Skin epidermis (tissue), 12 donors: ENCODE measurements at regions not wholly inside any gene's neighbourhood (a gene's known extent, or its start where the extent isn't known, plus 50 kb on each side); places are given as distances from the start of the nearest gene placed in this dataset.
"Not testable (repeated sequence)": the region's sequence is repeated elsewhere in the genome, so short reads cannot be mapped to it uniquely, and the experiment has no call there.

Experiments
- H3K27ac ChIP-seq, 21 experiments: fragments of 200-600 bp; sonication (generic) in 11 of 21; one replicate each; pipeline ENCODE4 v1.5.0; 2020; ENCODE audit warnings: mild to moderate bottlenecking in 3 of 21, inconsistent platforms in 2 of 21, moderate library complexity in 2 of 21
- H3K4me3 ChIP-seq, 7 experiments: fragments of 200-600 bp; sonication (generic) in 2 of 7; one replicate each; pipeline ENCODE4 v1.5.0; 2020; ENCODE audit warnings: inconsistent platforms in 2 of 7, mild to moderate bottlenecking in 2 of 7, moderate library complexity in 1 of 7

GRCh38 chr7:104956753-104957450 lies 57.1 kb upstream of the KMT2E start:
- Histone ChIP-seq H3K4me3 (no peak overlapping the region), H3K27ac (peak overlapping the region in 17 of 21 experiments; percentile 1 to 78 (median 58))

- Histone ChIP-seq H3K4me3 (no peak overlapping the region), H3K27ac (peak overlapping the region in 1 of 21 experiments; percentile 34)
Observed at GRCh38 chr7:104958371-104958865, 55.6 kb upstream of the KMT2E start.

DNA sequence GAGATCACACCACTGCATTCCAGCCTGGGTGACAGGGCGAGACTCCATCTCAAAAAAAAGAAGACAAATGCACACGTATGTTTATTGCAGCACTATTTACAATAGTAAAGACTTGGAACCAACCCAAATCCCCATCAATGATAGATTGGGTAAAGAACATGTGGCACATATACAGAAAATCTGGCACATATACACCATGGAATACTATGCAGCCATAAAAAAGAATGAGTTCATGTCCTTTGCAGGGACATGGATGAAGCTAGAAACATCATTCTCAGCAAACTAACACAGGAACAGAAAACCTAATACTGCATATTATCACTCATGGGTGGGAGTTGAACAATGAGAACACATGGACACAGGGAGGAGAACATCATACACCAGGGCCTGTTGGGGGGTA lies 54.5 kb upstream of the KMT2E start:
- H3K27ac ChIP-seq = peak overlapping the region in 1 of 21 experiments; percentile 12
- not testable (repeated sequence) for H3K4me3 ChIP-seq

DNA sequence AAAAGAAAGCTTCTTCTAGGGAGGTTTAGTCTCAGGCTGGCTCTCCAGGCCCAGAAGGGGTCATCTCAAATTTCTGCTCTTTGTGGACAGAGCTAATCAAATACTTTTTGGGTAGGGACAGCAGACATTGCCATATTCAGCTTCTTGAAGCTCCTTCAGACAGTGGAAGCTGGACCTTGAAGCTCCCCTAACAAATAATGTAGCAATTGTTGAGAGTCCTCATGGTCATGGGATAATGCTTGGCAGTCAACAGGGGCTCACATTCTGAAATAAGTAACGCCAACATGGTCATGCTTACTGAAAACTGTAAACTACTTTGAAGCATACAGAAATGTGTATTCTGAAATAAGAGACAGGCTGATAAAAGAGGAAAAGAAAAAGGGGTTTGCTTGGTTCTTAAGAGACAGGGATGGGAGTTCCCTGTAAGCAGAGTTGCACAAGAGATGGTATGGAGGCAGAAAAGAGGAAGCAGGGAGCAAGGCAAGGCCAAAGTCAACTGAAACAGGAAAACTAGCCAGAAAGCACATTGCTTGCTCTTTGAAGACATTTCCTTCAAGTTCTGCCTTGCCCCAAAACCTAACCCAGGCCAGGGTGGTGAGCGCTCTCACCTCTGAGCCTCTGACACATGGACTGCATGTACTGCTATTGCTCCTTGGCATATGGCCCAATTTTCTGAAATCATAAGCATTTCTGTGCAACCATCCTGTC lies 53.1 kb upstream of the KMT2E start:
- peak overlapping the region in 20 of 21 experiments; percentile 9 to 82 (median 62) for H3K27ac ChIP-seq
- no peak overlapping the region for H3K4me3 ChIP-seq

GRCh38 chr7:104961821-104962220 lies 52.2 kb upstream of the KMT2E start:
- H3K4me3 ChIP-seq = no peak overlapping the region
- peak overlapping the region in 19 of 21 experiments; percentile 9 to 82 (median 63) for H3K27ac ChIP-seq

GRCh38 chr7:104962781-104963180 lies 51.2 kb upstream of the KMT2E start:
- H3K4me3 ChIP-seq = no peak overlapping the region
- peak overlapping the region in 17 of 21 experiments; percentile 10 to 82 (median 63) for H3K27ac ChIP-seq

DNA sequence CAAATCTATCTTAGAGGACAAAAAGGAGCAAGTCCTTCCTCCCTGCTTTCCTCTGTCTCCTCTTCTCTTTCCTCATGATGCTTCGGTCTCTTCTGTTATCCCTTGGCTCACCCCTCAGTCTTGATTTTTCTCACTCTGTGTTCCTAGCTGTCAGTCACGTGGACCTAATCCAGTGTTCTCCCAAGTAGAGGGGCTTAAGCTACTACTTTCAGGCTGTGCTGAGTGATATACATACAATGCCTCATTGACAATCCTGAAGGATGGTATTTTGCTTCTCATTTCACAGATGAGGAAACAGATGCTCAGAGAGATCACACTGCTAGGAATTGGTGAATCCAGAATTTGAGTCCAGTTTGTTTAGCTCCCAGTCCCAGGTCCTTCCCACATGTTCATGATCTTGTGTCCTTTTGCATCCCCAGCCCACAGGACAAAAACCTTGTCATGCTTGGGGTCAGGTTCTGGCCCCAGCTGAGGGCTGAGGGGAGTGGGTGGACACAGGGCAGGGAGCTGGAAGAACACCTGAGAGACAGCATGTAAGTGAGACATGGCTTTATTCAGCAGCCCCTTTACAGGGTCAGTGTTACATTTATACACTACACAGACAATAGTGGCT lies 50.5 kb upstream of the KMT2E start:
- Histone ChIP-seq H3K27ac (peak overlapping the region in 20 of 21 experiments; percentile 4 to 82 (median 62)), H3K4me3 (no peak overlapping the region)

- Histone ChIP-seq H3K4me3 (no peak overlapping the region), H3K27ac (peak overlapping the region in 18 of 21 experiments; percentile 4 to 82 (median 63))
Observed at GRCh38 chr7:104963991-104964385, 50.0 kb upstream of the KMT2E start.
